Hepatocyte (in vitro differentiated cells): ENCODE measurements at regions not wholly inside any gene's neighbourhood (a gene's known extent, or its start where the extent isn't known, plus 50 kb on each side); places are given as distances from the start of the nearest gene placed in this dataset.

Source experiments
- CTCF ChIP-seq: fragments of 200-600 bp; sonication (generic); IDR thresholded peaks from 2 replicates; pipeline ENCODE4 v1.5.1; 2016; ENCODE audit warnings: antibody characterized with exemption, mild to moderate bottlenecking; ENCODE audit not compliant: poor library complexity
- EZH2 ChIP-seq: fragments of 200-600 bp; sonication (generic); IDR thresholded peaks from 2 replicates; pipeline ENCODE4 v1.6.1; 2016; ENCODE audit warnings: antibody characterized with exemption, mild to moderate bottlenecking, borderline replicate concordance
- EZH2phosphoT487 ChIP-seq: fragments of 200-600 bp; sonication (generic); IDR thresholded peaks from one replicate; pipeline ENCODE4 v1.6.1; 2018; ENCODE audit warnings: antibody characterized with exemption, mild to moderate bottlenecking, low read depth, moderate library complexity; ENCODE audit not compliant: unreplicated experiment, severe bottlenecking

- no peak for TF ChIP-seq CTCF
- no peak for TF ChIP-seq EZH2phosphoT487
- TF ChIP-seq EZH2, result no peak
Observed at GRCh38 chr3:147008886-147009285, 397.5 kb downstream of the ZIC4 start.
